ENCODE measurements at regions not wholly inside any gene's neighbourhood (a gene's known extent, or its start where the extent isn't known, plus 50 kb on each side); places are given as distances from the start of the nearest gene placed in this dataset.

DNA sequence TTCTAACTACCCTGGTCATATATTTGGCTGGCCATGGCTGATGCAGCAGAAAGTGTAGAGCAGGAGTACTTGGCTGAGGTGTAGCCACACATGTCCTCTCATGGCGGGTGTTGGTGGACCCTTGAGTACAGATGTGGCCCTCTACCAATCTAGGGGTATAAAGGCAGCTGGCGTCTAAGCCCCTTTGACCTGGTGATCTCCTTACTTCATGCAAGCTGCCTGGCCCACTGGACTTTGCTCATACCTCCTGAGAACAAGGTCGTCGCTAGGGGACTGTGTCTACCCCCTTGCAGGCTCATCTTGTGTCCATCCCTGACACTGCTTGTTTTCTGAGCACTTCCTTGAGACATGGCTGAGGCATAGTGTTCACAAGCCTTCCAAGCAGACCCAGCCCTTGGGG, 287.8 kb downstream of the RPS24 start:
- TF ChIP-seq POLR2AphosphoS5 (IDR thresholded peaks at IDR 0.05; ENCODE audit: low read depth, low read length) (no peak), SIN3A (IDR thresholded peaks at IDR 0.05; ENCODE audit: borderline replicate concordance, insufficient read depth, low read length) (no peak), TAF1 (IDR thresholded peaks at IDR 0.05; ENCODE audit: borderline replicate concordance, insufficient read depth, low read length) (no peak), FOXP2 (optimal IDR thresholded peaks at IDR 0.05; ENCODE audit: borderline replicate concordance, extremely low read depth, extremely low read length, insufficient read depth) (no peak)
- TF ChIP-seq, protein P1, sequence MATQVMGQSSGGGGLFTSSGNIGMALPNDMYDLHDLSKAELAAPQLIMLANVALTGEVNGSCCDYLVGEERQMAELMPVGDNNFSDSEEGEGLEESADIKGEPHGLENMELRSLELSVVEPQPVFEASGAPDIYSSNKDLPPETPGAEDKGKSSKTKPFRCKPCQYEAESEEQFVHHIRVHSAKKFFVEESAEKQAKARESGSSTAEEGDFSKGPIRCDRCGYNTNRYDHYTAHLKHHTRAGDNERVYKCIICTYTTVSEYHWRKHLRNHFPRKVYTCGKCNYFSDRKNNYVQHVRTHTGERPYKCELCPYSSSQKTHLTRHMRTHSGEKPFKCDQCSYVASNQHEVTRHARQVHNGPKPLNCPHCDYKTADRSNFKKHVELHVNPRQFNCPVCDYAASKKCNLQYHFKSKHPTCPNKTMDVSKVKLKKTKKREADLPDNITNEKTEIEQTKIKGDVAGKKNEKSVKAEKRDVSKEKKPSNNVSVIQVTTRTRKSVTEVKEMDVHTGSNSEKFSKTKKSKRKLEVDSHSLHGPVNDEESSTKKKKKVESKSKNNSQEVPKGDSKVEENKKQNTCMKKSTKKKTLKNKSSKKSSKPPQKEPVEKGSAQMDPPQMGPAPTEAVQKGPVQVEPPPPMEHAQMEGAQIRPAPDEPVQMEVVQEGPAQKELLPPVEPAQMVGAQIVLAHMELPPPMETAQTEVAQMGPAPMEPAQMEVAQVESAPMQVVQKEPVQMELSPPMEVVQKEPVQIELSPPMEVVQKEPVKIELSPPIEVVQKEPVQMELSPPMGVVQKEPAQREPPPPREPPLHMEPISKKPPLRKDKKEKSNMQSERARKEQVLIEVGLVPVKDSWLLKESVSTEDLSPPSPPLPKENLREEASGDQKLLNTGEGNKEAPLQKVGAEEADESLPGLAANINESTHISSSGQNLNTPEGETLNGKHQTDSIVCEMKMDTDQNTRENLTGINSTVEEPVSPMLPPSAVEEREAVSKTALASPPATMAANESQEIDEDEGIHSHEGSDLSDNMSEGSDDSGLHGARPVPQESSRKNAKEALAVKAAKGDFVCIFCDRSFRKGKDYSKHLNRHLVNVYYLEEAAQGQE (IDR thresholded peaks at IDR 0.05; ENCODE audit: insufficient read depth in 1 of 2, low read depth in 2 of 2, low read length in 2 of 2), result no peak
